ENCODE measurements at regions not wholly inside any gene's neighbourhood (a gene's known extent, or its start where the extent isn't known, plus 50 kb on each side); places are given as distances from the start of the nearest gene placed in this dataset.
A peak's percentile ranks its signal among the peaks of the same experiment; 100 is the strongest.

DNA sequence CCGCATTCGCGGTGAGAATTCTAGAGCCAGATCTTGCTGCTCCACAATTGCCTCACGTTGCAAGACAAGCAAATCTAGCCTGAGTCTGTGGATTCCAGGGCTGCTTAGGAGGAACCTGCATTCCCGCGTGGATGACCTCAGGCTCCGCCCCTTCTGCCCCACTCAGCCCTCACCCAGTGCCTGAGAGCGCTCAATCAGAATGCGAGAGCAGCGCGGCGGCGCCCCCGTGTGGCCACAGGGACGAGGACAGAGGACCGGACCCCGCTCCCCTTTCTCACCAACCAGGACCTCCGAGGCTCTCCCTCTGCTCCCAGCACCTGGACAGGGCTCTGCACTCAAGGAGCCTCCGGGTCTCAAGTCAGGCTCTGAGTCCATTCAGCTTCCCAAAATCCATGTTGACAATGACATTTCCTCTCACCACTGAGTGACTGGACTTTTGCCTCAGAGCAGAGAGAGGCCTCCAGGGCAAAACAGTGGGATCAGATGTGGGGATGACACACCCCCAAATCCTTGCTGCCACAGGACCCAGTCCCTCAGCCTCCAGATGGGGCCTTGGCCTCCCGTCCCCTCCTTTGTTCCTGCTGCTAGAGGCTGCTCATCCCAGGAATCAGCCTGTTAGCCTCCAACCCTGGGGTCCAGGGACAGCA, 52.0 kb downstream of the RPP21 start:
- DNase-seq (ENCODE audit: low read depth, low spot score) = peak; percentile 33
- Histone ChIP-seq H3K27me3 (ENCODE audit: control insufficient read depth, insufficient read depth, low read length) (peaks cover 16% of the 10 kb centered on the region), H3K36me3 (ENCODE audit: control insufficient read depth, insufficient read depth, low read length) (no peaks in the 10 kb centered on the region), H3K9me3 (ENCODE audit: control insufficient read depth, insufficient read depth, low read depth, low read length) (no peaks in the 10 kb centered on the region), H3K4me1 (ENCODE audit: control insufficient read depth, insufficient read depth, low read length) (no peaks in the 10 kb centered on the region), H3K27ac (ENCODE audit: low read length) (no peak overlapping the region), H3K4me3 (ENCODE audit: low read depth in 2 of 2, low read length in 2 of 2) (no peak overlapping the region)
- in situ Hi-C loops (cut with HindIII; ENCODE audit: low pct_unique_long_range_greater_than_20kb, low sequenced_read_pairs) = no loop called here
- ATAC-seq = peak; percentile 99
- BruUV-seq (replicated peaks) = no TSS peak
- intact Hi-C loops (cut with micrococcal nuclease; ENCODE audit: unreplicated experiment) = loop anchor here (2.0 to 5.0 kb wide), 2 partner anchors 40 to 160 kb away; no protein-coding TSS in a partner anchor
- TF ChIP-seq CTCF (IDR thresholded peaks at IDR 0.05) (peak; percentile 96), TCF7L2 (IDR thresholded peaks at IDR 0.05; ENCODE audit: low read depth, low read length) (no peak), SIN3A (IDR thresholded peaks at IDR 0.05; ENCODE audit: borderline replicate concordance, insufficient read depth, low read depth, low read length) (no peak), POLR2AphosphoS5 (IDR thresholded peaks at IDR 0.05; ENCODE audit: low read depth, low read length) (no peak)
- TF ChIP-seq, protein P1, sequence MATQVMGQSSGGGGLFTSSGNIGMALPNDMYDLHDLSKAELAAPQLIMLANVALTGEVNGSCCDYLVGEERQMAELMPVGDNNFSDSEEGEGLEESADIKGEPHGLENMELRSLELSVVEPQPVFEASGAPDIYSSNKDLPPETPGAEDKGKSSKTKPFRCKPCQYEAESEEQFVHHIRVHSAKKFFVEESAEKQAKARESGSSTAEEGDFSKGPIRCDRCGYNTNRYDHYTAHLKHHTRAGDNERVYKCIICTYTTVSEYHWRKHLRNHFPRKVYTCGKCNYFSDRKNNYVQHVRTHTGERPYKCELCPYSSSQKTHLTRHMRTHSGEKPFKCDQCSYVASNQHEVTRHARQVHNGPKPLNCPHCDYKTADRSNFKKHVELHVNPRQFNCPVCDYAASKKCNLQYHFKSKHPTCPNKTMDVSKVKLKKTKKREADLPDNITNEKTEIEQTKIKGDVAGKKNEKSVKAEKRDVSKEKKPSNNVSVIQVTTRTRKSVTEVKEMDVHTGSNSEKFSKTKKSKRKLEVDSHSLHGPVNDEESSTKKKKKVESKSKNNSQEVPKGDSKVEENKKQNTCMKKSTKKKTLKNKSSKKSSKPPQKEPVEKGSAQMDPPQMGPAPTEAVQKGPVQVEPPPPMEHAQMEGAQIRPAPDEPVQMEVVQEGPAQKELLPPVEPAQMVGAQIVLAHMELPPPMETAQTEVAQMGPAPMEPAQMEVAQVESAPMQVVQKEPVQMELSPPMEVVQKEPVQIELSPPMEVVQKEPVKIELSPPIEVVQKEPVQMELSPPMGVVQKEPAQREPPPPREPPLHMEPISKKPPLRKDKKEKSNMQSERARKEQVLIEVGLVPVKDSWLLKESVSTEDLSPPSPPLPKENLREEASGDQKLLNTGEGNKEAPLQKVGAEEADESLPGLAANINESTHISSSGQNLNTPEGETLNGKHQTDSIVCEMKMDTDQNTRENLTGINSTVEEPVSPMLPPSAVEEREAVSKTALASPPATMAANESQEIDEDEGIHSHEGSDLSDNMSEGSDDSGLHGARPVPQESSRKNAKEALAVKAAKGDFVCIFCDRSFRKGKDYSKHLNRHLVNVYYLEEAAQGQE (IDR thresholded peaks at IDR 0.05; ENCODE audit: insufficient read depth in 1 of 2, low read depth in 2 of 2, low read length in 1 of 2) = no peak
- CTCF ChIA-PET = interaction anchor here (1.2 to 1.4 kb wide), 2 partner anchors 38 to 178 kb away, joined by 5 to 6 read pairs; no protein-coding TSS in a partner anchor
- POLR2A ChIA-PET = no interaction called here

DNA sequence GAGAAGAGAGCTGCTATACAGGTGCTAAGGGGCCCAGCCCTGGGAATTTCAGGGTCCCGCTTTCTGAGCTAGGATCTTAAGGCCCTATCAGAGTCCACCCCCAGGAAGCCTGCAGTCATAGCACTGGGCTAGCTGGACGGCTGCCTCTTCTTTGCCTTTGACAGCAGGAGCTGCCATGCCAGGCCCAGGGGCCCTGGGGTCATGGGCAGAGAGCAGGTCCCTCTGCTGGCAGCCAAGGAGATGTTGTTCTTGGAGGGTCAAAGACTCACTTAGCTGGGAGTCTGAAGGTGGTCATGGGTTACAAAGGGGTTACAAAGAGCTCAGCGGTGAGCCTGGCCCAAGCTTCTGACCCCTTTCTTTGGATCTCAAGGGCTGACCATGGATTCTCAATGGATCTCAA, 52.7 kb downstream of the RPP21 start:
- DNase-seq (ENCODE audit: low read depth, low spot score) (no peak), ATAC-seq (peak; percentile 39; the same call in 1 of the 2 replicates)
- H3K27ac ChIP-seq (ENCODE audit: low read length) = no peak overlapping the region
- H3K9me3 ChIP-seq (ENCODE audit: control insufficient read depth, insufficient read depth, low read depth, low read length) = no peaks in the 10 kb centered on the region
- TF ChIP-seq, protein P1 (IDR thresholded peaks at IDR 0.05; ENCODE audit: insufficient read depth in 1 of 2, low read depth in 2 of 2, low read length in 1 of 2) = no peak
- TF ChIP-seq TCF7L2 (IDR thresholded peaks at IDR 0.05; ENCODE audit: low read depth, low read length) = no peak
- TF ChIP-seq CTCF (IDR thresholded peaks at IDR 0.05) = no peak
- TF ChIP-seq POLR2AphosphoS5 (IDR thresholded peaks at IDR 0.05; ENCODE audit: low read depth, low read length) = no peak
- TF ChIP-seq SIN3A (IDR thresholded peaks at IDR 0.05; ENCODE audit: borderline replicate concordance, insufficient read depth, low read depth, low read length) = no peak
- no TSS peak for BruUV-seq (replicated peaks)
- CTCF ChIA-PET = interaction anchor here (0.9 to 1.4 kb wide), 3 partner anchors 39 to 179 kb away, joined by 5 to 6 read pairs (median 6); no protein-coding TSS in a partner anchor
- no peaks in the 10 kb centered on the region for H3K36me3 ChIP-seq (ENCODE audit: control insufficient read depth, insufficient read depth, low read length)
- POLR2A ChIA-PET = no interaction called here
- intact Hi-C loops (cut with micrococcal nuclease; ENCODE audit: unreplicated experiment) (loop anchor here (2.0 to 5.0 kb wide), 2 partner anchors 41 to 160 kb away; no protein-coding TSS in a partner anchor), in situ Hi-C loops (cut with HindIII; ENCODE audit: low pct_unique_long_range_greater_than_20kb, low sequenced_read_pairs) (no loop called here)
- H3K27me3 ChIP-seq (ENCODE audit: control insufficient read depth, insufficient read depth, low read length) = peaks cover 16% of the 10 kb centered on the region
- H3K4me1 ChIP-seq (ENCODE audit: control insufficient read depth, insufficient read depth, low read length) = no peaks in the 10 kb centered on the region
- no peak overlapping the region for H3K4me3 ChIP-seq (ENCODE audit: low read depth in 2 of 2, low read length in 2 of 2)

All from Panc1 (cell line).